HepG2 (cell line): ENCODE measurements at regions not wholly inside any gene's neighbourhood (a gene's known extent, or its start where the extent isn't known, plus 50 kb on each side); places are given as distances from the start of the nearest gene placed in this dataset.

Experiments used
- CHD2 ChIP-seq: IDR thresholded peaks from 2 replicates; pipeline ENCODE4 v1.6.1; 2011; ENCODE audit warnings: low read depth, low read length, improper control_type of control experiment
- ELF1 ChIP-seq: sonication (generic); formaldehyde crosslinking; IDR thresholded peaks from 2 replicates; pipeline ENCODE4 v1.4.0; 2020; ENCODE audit warnings: missing genetic modification reagents
- EZH2 ChIP-seq: conservative IDR thresholded peaks from 2 replicates; pipeline ENCODE4 v1.6.1; 2012; ENCODE audit warnings: mild to moderate bottlenecking, low read depth, low read length, moderate library complexity
- FOXP1 ChIP-seq, 2 experiments: fragments of 450-650 bp in 1 of 2; IDR thresholded peaks; 2 replicates each; pipeline ENCODE4 v1.6.1; 2017 to 2018; ENCODE audit warnings: antibody characterized with exemption in 1 of 2
- MTA3 ChIP-seq: sonication (generic); formaldehyde crosslinking; IDR thresholded peaks from 2 replicates; pipeline ENCODE4 v1.4.0; 2020; ENCODE audit warnings: missing genetic modification reagents
- PRMT3 ChIP-seq: sonication (generic); formaldehyde crosslinking; IDR thresholded peaks from 2 replicates; pipeline ENCODE4 v1.8.1; 2022; ENCODE audit warnings: low read depth, mild to moderate bottlenecking, moderate library complexity, missing genetic modification reagents, borderline replicate concordance
- TF ChIP-seq, protein P1 (sequence below): sonication (generic); formaldehyde crosslinking; IDR thresholded peaks from 2 replicates; pipeline ENCODE4 v1.5.0; 2020; ENCODE audit warnings: mild to moderate bottlenecking, missing genetic modification reagents, moderate library complexity
- TF ChIP-seq, protein P2 (sequence below): sonication (generic); formaldehyde crosslinking; IDR thresholded peaks from 2 replicates; pipeline ENCODE4 v1.4.0; 2020; ENCODE audit warnings: mild to moderate bottlenecking, missing genetic modification reagents

DNA sequence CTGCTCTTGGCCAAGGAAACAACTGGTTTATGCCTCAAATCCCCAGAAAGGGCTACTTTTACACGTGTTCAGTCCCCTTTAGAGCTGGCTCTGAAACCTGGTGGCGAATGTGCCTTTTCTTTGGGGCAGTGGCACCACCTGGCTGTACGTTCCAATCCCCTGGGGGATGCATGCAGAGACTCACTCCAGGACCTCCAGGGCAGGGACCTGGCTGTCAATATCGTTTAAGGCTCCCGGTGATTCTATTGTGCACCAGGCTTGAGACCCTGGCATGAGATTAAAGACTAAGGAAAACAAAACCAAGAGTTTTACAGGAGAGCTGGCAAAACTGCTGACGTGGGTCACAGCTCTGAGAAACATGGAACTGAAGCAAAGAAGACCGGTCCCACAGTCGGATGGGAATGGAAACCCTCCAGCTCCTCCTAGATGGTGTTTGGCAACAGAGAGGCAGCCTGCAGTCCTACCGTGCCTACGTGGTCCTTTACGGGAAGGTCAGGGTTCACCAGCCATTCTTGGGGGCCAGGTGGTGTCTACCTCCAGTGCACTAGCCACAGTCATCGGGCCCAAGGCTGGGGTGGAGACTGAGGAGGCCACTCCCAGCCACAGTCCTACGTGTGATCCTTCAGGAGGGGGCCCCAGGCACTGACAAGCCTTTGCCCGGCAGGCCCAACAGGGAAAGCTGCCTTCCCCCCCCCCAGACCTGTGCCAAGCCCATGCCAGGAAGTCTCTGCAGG, 203.3 kb upstream of the CST7 start:
- TF ChIP-seq EZH2 (no peak), MTA3 (CRISPR knock-in tag) (no peak), PRMT3 (no peak), ELF1 (CRISPR knock-in tag) (no peak), FOXP1 (IDR thresholded peaks at IDR 0.05) (no peak), FOXP1 (CRISPR knock-in tag; IDR thresholded peaks at IDR 0.05) (no peak), CHD2 (no peak)
- TF ChIP-seq, protein P1, sequence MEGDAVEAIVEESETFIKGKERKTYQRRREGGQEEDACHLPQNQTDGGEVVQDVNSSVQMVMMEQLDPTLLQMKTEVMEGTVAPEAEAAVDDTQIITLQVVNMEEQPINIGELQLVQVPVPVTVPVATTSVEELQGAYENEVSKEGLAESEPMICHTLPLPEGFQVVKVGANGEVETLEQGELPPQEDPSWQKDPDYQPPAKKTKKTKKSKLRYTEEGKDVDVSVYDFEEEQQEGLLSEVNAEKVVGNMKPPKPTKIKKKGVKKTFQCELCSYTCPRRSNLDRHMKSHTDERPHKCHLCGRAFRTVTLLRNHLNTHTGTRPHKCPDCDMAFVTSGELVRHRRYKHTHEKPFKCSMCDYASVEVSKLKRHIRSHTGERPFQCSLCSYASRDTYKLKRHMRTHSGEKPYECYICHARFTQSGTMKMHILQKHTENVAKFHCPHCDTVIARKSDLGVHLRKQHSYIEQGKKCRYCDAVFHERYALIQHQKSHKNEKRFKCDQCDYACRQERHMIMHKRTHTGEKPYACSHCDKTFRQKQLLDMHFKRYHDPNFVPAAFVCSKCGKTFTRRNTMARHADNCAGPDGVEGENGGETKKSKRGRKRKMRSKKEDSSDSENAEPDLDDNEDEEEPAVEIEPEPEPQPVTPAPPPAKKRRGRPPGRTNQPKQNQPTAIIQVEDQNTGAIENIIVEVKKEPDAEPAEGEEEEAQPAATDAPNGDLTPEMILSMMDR (CRISPR knock-in tag), result no peak
- TF ChIP-seq, protein P2, sequence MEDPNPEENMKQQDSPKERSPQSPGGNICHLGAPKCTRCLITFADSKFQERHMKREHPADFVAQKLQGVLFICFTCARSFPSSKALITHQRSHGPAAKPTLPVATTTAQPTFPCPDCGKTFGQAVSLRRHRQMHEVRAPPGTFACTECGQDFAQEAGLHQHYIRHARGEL (CRISPR knock-in tag), result no peak
